ENCODE measurements at regions not wholly inside any gene's neighbourhood (a gene's known extent, or its start where the extent isn't known, plus 50 kb on each side); places are given as distances from the start of the nearest gene placed in this dataset.

DNA sequence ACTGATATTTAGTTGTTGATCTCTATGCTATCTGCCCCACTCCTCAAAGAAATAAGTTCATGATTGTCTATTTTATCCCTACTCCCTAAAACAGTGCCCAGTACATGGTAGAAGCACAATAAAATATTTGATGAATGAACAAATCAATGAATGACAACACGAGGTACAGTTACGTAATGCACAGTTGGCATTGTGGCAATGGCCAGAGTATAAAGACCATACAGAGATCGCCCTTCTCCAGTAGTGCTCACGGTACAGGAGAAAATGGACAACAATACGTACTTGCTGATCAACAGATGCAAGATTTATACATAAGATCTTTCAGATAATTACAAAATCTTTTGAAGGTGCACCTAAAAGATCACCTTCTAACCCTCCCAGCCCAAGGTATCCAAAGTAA, 225.4 kb downstream of the KLF12 start:
- Histone ChIP-seq H3K27ac (ENCODE audit: low read depth in 1 of 2, low read length in 2 of 2) (no peak overlapping the region), H3K79me2 (ENCODE audit: insufficient read depth, low read length) (no peaks in the 10 kb centered on the region), H3K4me1 (ENCODE audit: control insufficient read depth in 1 of 2, insufficient read depth in 2 of 2, low read length in 2 of 2) (no peaks in the 10 kb centered on the region), H3K36me3 (replicated peaks in 1 of 2; ENCODE audit: control insufficient read depth in 1 of 2, insufficient read depth in 2 of 2, low read length in 2 of 2) (no peaks in the 10 kb centered on the region), H3K9ac (ENCODE audit: insufficient read depth, low read length, poor library complexity, severe bottlenecking) (no peak overlapping the region), H3K9me3 (replicated peaks in 1 of 2; ENCODE audit: control insufficient read depth in 1 of 2, insufficient read depth in 1 of 2, low read length in 2 of 2) (no peaks in the 10 kb centered on the region), H3K4me2 (replicated peaks; ENCODE audit: extremely low read depth, low read length, poor library complexity, severe bottlenecking) (no peak overlapping the region), H3K27me3 (ENCODE audit: control insufficient read depth in 2 of 2, insufficient read depth in 2 of 2, low read length in 2 of 2) (no peaks in the 10 kb centered on the region), H3K4me3 (replicated peaks in 1 of 3; ENCODE audit: low read depth in 2 of 3, low read length in 3 of 3) (no peak overlapping the region), H4K20me1 (ENCODE audit: insufficient read depth, low read length) (no peaks in the 10 kb centered on the region), H2AFZ (ENCODE audit: insufficient read depth, low read depth, low read length, poor library complexity, severe bottlenecking) (no peak overlapping the region)
- no peak for DNase-seq
- Mint-ChIP-seq H3K9me3 (peaks cover 0 to 5% (median 0%) of the 10 kb centered on the region in 7 donors), H3K27ac (no peak overlapping the region), H3K4me1 (no peaks in the 10 kb centered on the region), H3K4me3 (no peak overlapping the region), H3K36me3 (no peaks in the 10 kb centered on the region), H3K27me3 (ENCODE audit: low read depth in 3 of 3) (peaks cover 0 to 2% (median 0%) of the 10 kb centered on the region in 3 donors)
- TF ChIP-seq, protein P1, sequence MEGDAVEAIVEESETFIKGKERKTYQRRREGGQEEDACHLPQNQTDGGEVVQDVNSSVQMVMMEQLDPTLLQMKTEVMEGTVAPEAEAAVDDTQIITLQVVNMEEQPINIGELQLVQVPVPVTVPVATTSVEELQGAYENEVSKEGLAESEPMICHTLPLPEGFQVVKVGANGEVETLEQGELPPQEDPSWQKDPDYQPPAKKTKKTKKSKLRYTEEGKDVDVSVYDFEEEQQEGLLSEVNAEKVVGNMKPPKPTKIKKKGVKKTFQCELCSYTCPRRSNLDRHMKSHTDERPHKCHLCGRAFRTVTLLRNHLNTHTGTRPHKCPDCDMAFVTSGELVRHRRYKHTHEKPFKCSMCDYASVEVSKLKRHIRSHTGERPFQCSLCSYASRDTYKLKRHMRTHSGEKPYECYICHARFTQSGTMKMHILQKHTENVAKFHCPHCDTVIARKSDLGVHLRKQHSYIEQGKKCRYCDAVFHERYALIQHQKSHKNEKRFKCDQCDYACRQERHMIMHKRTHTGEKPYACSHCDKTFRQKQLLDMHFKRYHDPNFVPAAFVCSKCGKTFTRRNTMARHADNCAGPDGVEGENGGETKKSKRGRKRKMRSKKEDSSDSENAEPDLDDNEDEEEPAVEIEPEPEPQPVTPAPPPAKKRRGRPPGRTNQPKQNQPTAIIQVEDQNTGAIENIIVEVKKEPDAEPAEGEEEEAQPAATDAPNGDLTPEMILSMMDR (IDR thresholded peaks at IDR 0.05), result no peak
- intact Hi-C loops (cut with micrococcal nuclease), result no loop called here
- 78% methylated on average over 3 of the region's 5 CpGs for WGBS (ENCODE audit: insufficient coverage)

DNA sequence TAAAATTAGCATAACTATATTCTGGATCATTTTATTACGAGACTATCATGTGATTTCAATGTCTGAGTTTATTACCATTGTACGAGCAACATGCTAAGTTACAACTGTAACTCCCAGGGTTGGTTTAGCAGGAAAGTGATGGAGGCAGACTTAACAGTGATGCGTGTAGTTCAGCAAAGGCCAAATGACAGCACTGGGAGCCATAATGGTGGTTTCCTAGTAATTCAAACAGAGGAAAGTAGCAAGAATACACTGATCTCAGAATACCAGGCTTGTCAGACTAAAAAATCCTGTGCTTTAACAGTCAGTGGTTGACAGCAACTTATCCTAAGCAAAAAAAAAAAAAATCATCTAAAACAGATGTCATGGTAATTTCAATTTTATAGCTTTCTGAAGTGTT, 229.6 kb downstream of the KLF12 start:
- Mint-ChIP-seq H3K4me3 (no peak overlapping the region), H3K36me3 (no peaks in the 10 kb centered on the region), H3K9me3 (peaks cover 0 to 2% (median 0%) of the 10 kb centered on the region in 7 donors), H3K27me3 (ENCODE audit: low read depth in 3 of 3) (no peaks in the 10 kb centered on the region), H3K27ac (no peak overlapping the region), H3K4me1 (no peaks in the 10 kb centered on the region)
- intact Hi-C loops (cut with micrococcal nuclease), result no loop called here
- Histone ChIP-seq H3K79me2 (ENCODE audit: insufficient read depth, low read length) (no peaks in the 10 kb centered on the region), H3K4me2 (replicated peaks; ENCODE audit: extremely low read depth, low read length, poor library complexity, severe bottlenecking) (no peak overlapping the region), H2AFZ (ENCODE audit: insufficient read depth, low read depth, low read length, poor library complexity, severe bottlenecking) (no peak overlapping the region), H4K20me1 (ENCODE audit: insufficient read depth, low read length) (no peaks in the 10 kb centered on the region), H3K36me3 (replicated peaks in 1 of 2; ENCODE audit: control insufficient read depth in 1 of 2, insufficient read depth in 2 of 2, low read length in 2 of 2) (no peaks in the 10 kb centered on the region), H3K4me1 (ENCODE audit: control insufficient read depth in 1 of 2, insufficient read depth in 2 of 2, low read length in 2 of 2) (no peaks in the 10 kb centered on the region), H3K9me3 (replicated peaks in 1 of 2; ENCODE audit: control insufficient read depth in 1 of 2, insufficient read depth in 1 of 2, low read length in 2 of 2) (no peaks in the 10 kb centered on the region), H3K27me3 (ENCODE audit: control insufficient read depth in 2 of 2, insufficient read depth in 2 of 2, low read length in 2 of 2) (no peaks in the 10 kb centered on the region), H3K27ac (ENCODE audit: low read depth in 1 of 2, low read length in 2 of 2) (no peak overlapping the region), H3K9ac (ENCODE audit: insufficient read depth, low read length, poor library complexity, severe bottlenecking) (no peak overlapping the region), H3K4me3 (replicated peaks in 1 of 3; ENCODE audit: low read depth in 2 of 3, low read length in 3 of 3) (no peak overlapping the region)
- TF ChIP-seq, protein P1 (IDR thresholded peaks at IDR 0.05), result no peak
- 83% methylated on average over 1 of the region's 3 CpGs for WGBS (ENCODE audit: insufficient coverage)
- DNase-seq, result no peak

Data from CD14-positive monocyte (primary cell).